ENCODE measurements at regions not wholly inside any gene's neighbourhood (a gene's known extent, or its start where the extent isn't known, plus 50 kb on each side); places are given as distances from the start of the nearest gene placed in this dataset.
A peak's percentile ranks its signal among the peaks of the same experiment; 100 is the strongest.

- H3K4me3 ChIP-seq, result no peak overlapping the region
- 30 to 65% methylated on average over 4 of the region's 4 CpGs for WGBS, 2 donors
- TF ChIP-seq CTCF (IDR thresholded peaks at IDR 0.05) (no peak), POLR2AphosphoS5 (IDR thresholded peaks at IDR 0.05) (no peak), POLR2A (IDR thresholded peaks at IDR 0.05) (no peak), EP300 (IDR thresholded peaks at IDR 0.05) (no peak)
- intact Hi-C loops (cut with DNase I), result no loop called here
- no peaks in the 10 kb centered on the region for H3K36me3 ChIP-seq
- no peaks in the 10 kb centered on the region for H3K9me3 ChIP-seq
- no peak overlapping the region for H3K27ac ChIP-seq
- DNase-seq, result no peak
- H3K4me1 ChIP-seq, result peaks cover 0 to 9% (median 0%) of the 10 kb centered on the region in 4 donors
- no peaks in the 10 kb centered on the region for H3K27me3 ChIP-seq
These were observed 469.1 kb downstream of the ZSWIM6 start for GRCh38 chr5:61801174-61801573.

GRCh38 chr5:61802456-61802855, 470.4 kb downstream of the ZSWIM6 start:
- no peak overlapping the region for H3K4me3 ChIP-seq
- DNase-seq, result no peak
- intact Hi-C loops (cut with DNase I), result no loop called here
- H3K36me3 ChIP-seq, result no peaks in the 10 kb centered on the region
- H3K27ac ChIP-seq, result no peak overlapping the region
- WGBS, 2 donors, result 15 to 77% methylated on average over 2 of the region's 2 CpGs
- peaks cover 0 to 9% (median 0%) of the 10 kb centered on the region in 4 donors for H3K4me1 ChIP-seq
- H3K27me3 ChIP-seq, result no peaks in the 10 kb centered on the region
- no peaks in the 10 kb centered on the region for H3K9me3 ChIP-seq
- TF ChIP-seq CTCF (IDR thresholded peaks at IDR 0.05) (no peak), POLR2AphosphoS5 (IDR thresholded peaks at IDR 0.05) (no peak)

- Histone ChIP-seq H3K4me1 (peaks cover 0 to 9% (median 0%) of the 10 kb centered on the region in 4 donors), H3K4me3 (no peak overlapping the region), H3K27me3 (no peaks in the 10 kb centered on the region), H3K9me3 (no peaks in the 10 kb centered on the region), H3K27ac (peak overlapping the region in 1 of 4 donors; percentile 1), H3K36me3 (no peaks in the 10 kb centered on the region)
- no peak for TF ChIP-seq CTCF (IDR thresholded peaks at IDR 0.05)
- no peak for TF ChIP-seq EP300 (IDR thresholded peaks at IDR 0.05)
- no peak for TF ChIP-seq POLR2AphosphoS5 (IDR thresholded peaks at IDR 0.05)
- TF ChIP-seq POLR2A (IDR thresholded peaks at IDR 0.05), result no peak
- WGBS, 2 donors, result 77 to 79% methylated on average over 5 of the region's 5 CpGs
- no peak for DNase-seq
- intact Hi-C loops (cut with DNase I), result no loop called here
These were observed 473.0 kb downstream of the ZSWIM6 start for GRCh38 chr5:61805101-61805500.

GRCh38 chr5:61806491-61807020, 474.5 kb downstream of the ZSWIM6 start:
- TF ChIP-seq EP300 (IDR thresholded peaks at IDR 0.05) (no peak), POLR2AphosphoS5 (IDR thresholded peaks at IDR 0.05) (no peak), POLR2A (IDR thresholded peaks at IDR 0.05) (no peak), CTCF (IDR thresholded peaks at IDR 0.05) (no peak)
- intact Hi-C loops (cut with DNase I), result no loop called here
- Histone ChIP-seq H3K4me1 (peaks cover 0 to 9% (median 0%) of the 10 kb centered on the region in 4 donors), H3K4me3 (no peak overlapping the region), H3K36me3 (no peaks in the 10 kb centered on the region), H3K27ac (no peak overlapping the region), H3K9me3 (no peaks in the 10 kb centered on the region), H3K27me3 (no peaks in the 10 kb centered on the region)
- no peak for DNase-seq
- WGBS, 2 donors, result 64% methylated on average over 3 of the region's 3 CpGs

GRCh38 chr5:61808091-61808490, 476.0 kb downstream of the ZSWIM6 start:
- Histone ChIP-seq H3K27ac (no peak overlapping the region), H3K36me3 (no peaks in the 10 kb centered on the region), H3K4me3 (no peak overlapping the region), H3K9me3 (no peaks in the 10 kb centered on the region), H3K4me1 (peaks cover 0 to 9% (median 0%) of the 10 kb centered on the region in 4 donors), H3K27me3 (no peaks in the 10 kb centered on the region)
- DNase-seq, result no peak
- 43 to 67% methylated on average over 3 of the region's 3 CpGs for WGBS, 2 donors
- TF ChIP-seq POLR2A (IDR thresholded peaks at IDR 0.05) (no peak), EP300 (IDR thresholded peaks at IDR 0.05) (no peak), POLR2AphosphoS5 (IDR thresholded peaks at IDR 0.05) (no peak), CTCF (IDR thresholded peaks at IDR 0.05) (no peak)
- intact Hi-C loops (cut with DNase I), result no loop called here

Data from sigmoid colon (tissue), 6 donors.